Testis (tissue), 2 donors: ENCODE measurements at regions not wholly inside any gene's neighbourhood (a gene's known extent, or its start where the extent isn't known, plus 50 kb on each side); places are given as distances from the start of the nearest gene placed in this dataset.

Experiments
- CTCF ChIP-seq, 3 experiments: fragments of 450-650 bp in 2 of 3; fragments of 200-600 bp in 1 of 3; sonication (generic) in 1 of 3; IDR thresholded peaks; one replicate each; pipeline ENCODE4 v1.5.1; 2016 to 2019; ENCODE audit warnings: antibody characterized with exemption in 3 of 3, mild to moderate bottlenecking in 2 of 3, moderate library complexity in 1 of 3
- POLR2A ChIP-seq: fragments of 450-650 bp; IDR thresholded peaks from one replicate; pipeline ENCODE4 v1.6.1; 2017; ENCODE audit warnings: antibody characterized with exemption, mild to moderate bottlenecking, moderate library complexity

GRCh38 chr13:24615114-24615513 is 65.1 kb upstream of the ATP12A start:
- TF ChIP-seq CTCF (IDR thresholded peaks at IDR 0.05) (no peak), POLR2A (no peak)
